CD4-positive, alpha-beta T cell treated with Interleukin-12 subunit alpha and Interleukin-12 subunit beta, for 1 hour (primary cell): ENCODE measurements at regions not wholly inside any gene's neighbourhood (a gene's known extent, or its start where the extent isn't known, plus 50 kb on each side); places are given as distances from the start of the nearest gene placed in this dataset.
"Not testable (repeated sequence)": the region's sequence is repeated elsewhere in the genome, so short reads cannot be mapped to it uniquely, and the experiment has no call there.

Experiments
- DNase-seq: peaks from one replicate; pipeline ENCODE4 v3.0.0-alpha.2; 2020

DNA sequence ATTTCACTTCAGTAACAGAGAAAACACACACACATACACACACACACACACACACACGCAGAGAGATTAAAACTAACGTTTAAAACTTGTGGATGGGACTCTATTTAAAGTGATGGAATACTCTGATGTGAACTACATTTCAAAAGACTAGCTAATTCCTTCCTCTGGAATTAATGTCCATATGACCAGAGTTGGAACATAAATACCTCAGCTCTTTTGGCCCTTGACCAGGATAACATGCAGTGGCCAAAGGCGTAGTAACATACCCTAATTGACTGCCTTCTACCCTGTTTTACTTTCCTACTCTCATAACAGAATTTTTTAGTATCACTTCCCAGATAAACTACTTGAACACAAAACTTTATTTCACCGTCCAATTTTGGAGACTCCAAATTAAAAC is 671.3 kb upstream of the CHAC2 start:
- no peak for DNase-seq

DNA sequence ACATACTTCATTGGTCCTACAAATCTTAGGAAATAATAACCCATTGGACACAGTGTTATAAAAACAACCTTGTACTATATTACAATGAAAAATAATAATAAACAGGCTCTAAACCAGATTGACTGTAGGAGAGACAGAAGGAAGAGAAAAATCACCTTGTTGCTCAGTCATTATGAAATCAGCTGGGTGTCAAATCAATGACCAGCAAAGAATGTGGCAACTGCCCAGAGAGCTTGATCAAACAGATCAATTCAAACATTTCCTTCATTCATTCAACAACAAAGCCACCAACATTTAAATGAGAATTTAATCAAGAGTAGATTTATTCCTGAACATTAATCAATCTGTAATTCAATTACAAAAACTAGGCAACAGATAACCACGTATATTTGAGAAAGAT is 671.9 kb upstream of the CHAC2 start:
- DNase-seq: no peak

DNA sequence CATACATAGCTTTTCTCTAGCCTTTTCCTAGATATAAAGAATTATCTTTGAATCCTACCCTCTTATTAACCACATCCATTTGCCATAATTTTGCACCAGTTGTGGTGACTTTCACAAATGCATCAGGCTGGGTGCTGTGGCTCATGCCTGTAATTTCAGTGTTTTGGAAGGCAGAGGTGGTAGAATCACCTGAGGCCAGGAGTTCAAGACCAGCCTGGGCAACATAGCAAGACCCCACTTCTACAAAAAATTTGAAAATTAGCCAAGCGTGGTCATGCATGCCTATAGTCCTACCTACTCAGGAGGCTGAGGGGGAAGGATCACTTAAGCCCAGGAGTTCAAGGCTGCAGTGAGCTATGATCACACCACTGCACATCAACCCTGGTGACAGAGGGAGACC is 672.4 kb upstream of the CHAC2 start:
- no peak for DNase-seq

DNA sequence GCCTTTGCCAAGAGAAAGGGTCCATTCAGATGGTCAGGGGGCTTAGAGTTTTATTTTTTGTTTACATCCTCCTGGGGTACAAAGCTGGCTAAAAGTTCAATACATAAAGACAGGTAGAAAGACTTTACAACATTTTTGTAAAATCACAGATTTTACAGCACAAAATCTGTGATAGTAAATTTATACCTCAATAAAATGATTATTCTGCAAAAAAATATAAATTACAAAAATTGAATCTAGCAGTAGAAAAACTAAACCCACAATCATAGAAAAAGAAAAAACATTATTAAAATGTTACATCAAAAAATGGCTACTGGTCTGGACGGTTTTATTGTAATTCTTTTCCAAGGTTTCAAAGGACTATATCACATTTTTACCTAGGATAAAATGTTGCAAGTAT is 674.2 kb upstream of the CHAC2 start:
- no peak for DNase-seq

DNA sequence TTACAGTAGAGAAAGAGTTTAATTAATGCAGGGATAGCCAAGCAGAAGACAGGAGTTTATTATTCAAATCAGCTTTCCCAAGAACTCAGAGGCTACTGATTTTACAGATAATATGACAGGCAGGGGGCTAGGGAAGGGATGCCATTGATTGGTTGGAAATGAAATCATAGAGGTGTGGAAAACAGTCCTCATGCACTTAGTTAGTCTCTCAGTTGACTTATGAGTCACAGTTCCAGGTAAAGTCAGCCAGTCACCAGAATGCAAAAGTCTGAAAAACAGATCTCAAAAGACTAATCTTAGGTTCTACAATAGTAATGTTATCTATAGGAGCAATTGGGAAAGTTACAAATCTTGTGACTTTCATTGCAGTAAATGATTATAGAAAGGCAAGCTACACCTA is 676.4 kb upstream of the CHAC2 start:
- no peak for DNase-seq

DNA sequence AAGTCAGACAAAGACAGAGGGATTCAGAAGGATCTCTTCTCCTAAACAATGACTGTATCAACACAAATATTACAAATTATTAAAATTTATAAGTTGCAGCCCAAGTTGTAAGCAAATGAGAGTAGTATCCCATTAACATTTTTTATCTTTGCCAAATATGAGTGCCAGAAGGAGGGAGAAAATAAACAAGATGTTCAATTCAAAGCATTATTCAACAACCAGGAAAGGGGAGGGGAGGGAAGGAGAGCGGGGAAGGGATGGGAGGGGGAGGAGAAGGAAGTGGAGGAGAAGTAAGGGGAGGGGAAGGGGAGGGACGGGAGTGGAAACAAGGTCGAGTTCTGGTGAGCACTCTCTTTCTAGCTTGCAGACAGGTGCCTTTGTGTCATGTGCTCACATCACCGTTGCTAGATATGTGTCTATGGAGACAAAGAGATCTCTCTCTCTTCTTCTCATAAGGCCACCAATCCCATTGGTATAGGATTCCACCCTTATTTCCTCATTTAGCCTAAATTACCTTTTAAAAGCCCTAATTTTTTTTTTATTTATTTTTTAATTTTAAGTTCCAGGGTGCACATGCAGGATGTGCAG is 679.6 kb upstream of the CHAC2 start:
- no peak for DNase-seq

DNA sequence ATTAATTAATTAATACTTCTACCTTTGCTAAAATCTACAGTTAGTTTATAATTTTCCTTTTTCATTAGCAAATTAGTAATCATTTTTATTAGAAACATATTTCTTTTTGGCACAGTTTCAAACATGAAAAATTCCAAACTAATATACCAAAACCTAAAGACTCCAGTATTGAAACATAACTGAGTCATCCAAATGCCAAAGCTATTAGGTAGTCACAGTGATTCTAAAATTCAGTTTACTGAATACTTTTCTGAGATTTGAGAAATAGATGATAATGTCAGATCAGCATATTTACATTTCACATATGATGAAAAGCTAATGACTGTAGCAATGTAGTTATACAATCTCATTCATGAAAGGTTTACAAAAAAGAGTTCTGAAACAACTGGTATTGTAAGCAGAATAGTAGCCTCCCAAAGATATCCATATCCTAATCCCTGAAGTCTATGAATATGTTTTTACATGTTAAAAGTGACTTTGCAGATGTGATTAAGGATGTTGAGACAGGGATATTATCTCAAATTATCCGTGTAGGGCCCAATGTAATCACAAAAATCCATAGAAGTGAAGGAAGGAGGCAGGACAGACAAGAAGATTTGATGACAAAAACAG is 680.2 kb upstream of the CHAC2 start:
- DNase-seq: no peak

DNA sequence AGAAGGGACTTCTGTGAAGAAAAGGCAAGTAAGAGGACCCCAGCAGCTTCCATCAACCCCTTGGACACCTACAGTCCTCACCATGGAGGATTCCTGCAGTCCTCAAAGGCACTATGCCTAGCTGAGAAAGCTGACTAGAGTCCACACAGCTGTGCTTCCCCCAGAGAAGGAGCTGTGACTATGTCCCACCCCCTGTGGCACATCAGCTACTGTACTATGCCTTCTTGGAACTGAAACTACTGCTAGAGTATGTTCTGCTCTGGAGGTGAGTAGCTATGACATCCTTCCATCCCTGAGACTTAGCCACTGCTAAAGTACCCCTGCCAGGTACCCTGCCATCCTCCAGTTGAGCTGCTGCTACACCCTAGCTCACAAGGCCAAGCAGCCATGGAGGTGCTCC is 690.2 kb upstream of the CHAC2 start:
- no peak for DNase-seq

DNA sequence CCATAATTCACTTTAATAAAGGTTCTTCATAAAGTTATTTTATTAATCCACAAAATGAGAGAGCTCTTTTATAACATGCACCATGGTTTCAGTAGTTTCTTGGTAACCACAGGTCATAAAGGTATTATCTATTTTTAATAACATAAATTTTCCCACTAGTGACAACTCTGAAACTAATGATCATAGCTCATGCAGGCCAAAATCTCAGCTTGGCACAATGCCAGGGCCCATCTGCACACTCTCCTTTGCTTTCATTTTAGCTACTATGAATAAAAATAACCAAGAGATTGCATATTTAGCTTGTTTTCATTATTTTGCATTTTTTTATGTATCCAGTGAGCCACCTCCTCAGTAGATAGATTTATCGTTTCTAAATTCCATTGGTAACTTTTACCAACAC is 691.8 kb upstream of the CHAC2 start:
- no peak for DNase-seq

DNA sequence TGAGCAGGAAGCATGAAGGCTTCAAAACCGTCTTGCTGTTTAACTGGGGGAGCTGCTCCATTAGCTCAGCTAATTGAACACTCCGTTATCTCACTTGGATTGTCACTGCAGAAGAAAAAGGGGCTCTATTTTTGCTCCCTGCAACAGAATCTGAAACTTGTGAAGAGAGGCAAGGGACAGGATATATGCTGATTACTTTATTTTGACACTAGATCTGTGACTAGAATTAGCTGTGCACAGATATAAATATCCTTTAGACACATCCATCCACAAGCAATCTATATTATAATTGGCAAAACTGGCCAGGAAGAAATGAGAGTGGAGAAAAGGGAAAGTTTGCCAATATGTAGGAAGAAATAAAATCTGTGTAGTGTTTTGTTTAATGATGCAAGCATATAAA is 700.1 kb upstream of the CHAC2 start:
- no peak for DNase-seq

DNA sequence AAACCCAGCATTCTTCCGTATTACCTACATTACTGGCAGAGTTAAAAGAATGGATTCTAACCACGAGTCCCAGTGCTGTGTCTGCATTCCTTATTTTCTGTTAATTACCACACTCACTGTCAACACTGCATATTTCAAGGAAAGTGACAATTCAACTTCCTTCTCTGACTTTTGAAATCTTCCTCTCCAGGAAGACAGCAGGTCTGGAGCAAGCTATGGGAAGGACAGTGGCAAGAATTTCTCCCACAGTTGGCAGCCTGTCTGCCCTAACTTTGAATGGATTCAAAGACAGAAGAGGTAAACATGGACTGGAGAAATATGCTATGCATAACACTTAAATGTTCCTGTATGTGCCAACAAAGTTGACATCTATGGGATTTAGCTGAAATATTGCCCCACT is 700.5 kb upstream of the CHAC2 start:
- DNase-seq: no peak

DNA sequence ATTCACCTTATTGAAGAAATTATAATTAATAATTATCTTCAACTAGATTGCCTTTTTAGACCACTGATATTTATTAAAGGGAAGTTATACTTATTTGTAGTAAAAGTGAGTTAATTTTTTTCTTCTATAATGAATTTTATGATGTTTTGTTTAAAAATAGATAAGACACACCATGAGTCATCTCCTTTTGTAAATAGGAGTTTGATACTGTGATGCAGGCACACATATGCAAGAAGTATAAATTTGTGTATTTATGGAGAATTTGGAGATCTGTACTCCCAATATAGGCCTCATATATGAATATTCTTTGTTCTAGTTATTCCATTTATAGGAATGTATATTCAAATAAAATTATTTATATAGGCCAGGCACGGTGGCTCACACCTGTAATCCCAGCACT is 703.5 kb upstream of the CHAC2 start:
- no peak for DNase-seq

DNA sequence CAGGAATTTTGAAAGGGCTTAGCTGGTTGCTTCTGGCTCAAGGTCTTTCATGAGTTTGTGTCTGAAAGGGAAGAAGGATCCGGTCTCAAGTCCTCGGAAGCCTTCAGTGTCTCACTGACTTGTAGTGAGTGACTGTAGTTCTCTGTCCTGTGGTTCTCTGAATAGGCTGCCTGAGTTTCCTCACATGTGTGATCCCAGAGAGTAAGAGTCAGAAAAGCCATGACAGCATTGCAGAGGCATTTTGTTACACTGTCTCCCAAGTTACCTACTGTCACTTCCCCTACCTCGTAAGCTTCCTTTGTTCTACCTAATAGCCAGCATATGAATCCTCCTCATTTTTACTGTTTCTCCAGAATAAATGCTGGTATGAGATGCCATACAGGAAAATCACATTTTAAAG is 709.1 kb upstream of the CHAC2 start:
- DNase-seq: no peak

DNA sequence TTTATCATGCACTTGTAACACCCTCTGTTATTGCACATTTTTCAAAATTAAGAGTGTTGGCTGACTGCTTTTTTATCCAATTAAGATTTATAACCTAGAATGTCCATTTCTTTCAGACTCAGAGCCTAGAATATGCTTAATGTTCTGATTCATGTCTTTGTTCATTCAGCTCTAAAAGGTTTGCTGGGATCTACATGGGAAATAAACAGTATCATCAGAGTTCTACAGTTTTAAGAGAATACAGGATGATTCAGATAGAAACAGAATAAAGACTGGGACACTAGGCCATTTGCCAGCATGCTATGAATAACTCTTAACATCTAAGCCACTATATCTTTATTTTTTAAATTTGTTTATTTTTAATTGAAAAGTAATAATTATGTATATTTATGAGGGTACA is 713.7 kb upstream of the CHAC2 start:
- no peak for DNase-seq

DNA sequence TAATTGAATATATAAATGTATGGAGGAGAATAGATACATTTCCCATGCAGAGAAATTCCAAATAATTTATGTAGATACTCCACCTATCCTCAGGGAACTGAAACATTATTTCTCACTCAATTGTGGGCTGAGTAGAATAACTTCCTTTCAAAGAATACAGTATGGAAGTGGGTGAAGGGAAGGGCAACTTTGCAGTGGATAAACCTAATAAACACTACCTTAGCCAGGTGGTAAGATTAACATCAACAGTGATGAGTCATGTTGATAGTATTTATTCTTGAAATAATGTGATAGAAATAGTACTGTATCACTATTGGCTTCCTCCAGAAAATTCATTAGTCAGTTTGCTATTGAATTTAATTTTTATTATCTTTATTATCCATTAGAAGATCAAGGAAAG is 716.4 kb upstream of the CHAC2 start:
- DNase-seq: no peak

DNA sequence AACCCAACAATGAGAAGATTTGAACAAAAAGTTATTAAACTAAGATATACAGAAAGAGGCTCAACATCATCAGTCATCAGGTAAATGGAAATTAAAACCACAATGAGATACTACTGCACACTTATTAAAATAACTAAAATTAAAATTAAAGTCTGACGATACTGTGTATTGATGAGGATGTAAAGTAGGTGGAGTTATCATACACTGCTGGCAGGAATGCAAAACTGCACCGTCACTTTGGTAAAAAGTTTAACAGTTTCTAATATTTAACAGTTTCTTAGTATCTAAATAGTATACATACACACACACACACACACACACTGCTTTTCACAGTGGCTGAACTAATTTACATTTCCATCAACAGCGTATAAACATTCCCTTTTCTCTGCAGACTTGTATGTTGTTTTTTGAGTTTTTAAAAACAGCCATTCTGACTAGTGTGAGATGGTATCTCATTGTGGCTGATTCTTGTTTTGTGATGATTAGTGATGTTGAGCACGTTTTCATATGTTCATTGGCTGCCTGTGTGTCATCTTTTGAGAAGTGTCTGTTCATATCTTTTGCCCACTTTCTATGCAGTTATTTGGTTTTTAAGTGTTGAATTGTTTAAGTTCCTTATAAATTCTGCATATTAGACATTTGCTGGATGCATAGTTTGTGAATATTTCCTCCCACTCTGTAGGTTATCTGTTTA is 726.9 kb upstream of the CHAC2 start:
- no peak for DNase-seq

DNA sequence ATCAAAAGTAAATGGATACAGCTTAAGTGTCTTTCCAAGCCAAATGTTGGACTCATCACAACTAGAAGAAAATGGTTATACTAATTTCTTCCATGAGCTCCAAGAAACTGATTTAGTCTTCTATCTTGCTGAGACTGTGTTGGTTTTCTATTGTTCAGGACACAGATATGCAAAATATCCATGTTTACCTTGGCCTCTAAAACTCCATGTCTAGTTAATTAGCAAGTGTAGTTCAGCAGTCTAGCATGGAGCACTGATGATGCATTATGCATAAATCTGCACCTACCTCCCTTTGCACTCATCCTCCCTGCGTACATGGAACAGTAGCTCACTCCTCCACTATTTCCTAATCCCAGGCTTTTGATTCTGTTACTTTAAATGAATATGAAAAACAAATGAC is 731.4 kb upstream of the CHAC2 start:
- no peak for DNase-seq

DNA sequence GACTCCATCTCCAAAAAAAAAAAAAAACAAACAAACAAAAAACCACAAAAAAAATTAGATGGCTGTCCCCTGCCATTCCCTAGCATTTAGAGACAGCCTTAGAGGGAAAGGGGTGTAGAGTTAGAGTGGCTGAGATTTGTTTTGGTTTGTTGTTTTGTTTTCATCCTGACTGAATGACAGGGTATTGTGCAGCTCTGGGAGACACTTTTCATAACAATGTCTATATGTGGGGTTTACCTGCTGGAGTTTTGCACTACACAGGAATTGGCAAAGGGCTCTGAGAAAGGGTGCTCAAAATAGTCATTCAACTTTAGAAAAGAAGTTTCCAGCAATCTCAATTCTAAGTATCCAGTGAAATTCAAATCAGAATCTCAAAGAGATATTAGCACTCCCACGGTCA is 732.5 kb upstream of the CHAC2 start:
- no peak for DNase-seq

DNA sequence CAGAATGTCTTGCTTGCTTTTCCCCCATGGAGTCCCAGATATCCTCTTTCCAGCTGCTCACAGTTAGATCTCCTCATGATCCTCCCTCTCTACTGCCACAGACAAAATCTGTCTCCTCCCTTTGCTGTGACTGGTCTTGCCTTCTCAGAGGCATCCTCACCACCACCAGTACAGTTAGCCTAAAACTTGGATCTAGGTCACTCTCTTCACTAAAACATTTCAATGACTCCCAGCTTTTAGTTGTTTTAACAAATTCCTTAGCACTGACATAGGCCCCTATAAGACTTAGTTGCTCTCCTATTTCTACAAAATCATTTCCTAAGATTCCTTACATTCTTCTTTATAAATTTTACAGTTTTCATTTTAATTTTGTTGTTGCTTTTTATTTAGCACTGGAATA is 734.2 kb upstream of the CHAC2 start:
- no peak for DNase-seq

DNA sequence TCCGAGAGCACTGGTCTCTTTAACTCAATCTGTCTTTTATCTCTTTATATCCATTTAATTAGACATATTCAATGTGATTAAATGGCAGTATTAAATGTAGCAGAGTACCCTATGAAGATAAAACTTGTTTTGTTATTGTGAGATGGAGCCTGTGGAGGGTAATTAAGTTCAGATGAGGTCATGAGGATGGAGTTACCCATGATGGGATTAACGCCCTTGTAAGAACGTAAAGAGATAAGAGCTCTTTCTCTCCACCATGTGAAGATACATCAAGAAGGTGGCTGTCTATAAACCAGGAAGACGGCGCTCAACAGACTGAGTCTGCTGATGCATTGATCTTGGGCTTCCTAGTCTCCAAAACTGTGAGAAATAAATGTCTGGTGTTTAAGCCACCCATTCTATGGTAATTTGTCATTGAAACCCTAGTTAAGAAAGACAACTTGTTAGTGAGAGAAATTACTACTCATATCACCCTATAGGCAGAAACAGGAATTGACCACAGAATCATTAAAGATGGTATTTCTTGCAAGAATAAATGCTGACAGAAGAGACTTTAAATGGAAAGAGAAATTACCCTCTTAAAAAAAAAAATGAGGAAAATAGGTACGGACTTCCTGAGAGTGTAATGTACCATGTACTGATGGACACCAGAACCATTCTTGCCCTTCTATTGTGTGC is 738.7 kb upstream of the CHAC2 start:
- no peak for DNase-seq

DNA sequence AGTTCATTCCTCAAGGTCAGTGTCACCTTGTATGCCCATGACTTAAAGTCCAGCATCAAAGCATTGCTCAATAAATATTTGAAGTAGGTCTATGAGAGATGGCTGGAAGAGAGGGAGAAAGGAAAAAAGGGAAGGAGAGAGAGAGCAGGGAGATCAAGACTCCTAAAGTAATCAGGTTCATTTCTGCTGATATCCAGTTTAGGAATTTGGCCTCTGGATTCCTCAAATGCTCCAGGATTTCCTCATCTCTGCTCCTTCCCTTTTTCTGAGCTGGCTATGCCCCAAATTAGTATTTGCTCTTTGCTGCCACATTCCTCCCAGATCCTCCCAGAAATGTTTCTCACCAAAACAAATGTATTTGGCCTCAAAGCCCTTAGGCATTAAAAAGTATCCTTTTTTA is 739.4 kb upstream of the CHAC2 start:
- no peak for DNase-seq

DNA sequence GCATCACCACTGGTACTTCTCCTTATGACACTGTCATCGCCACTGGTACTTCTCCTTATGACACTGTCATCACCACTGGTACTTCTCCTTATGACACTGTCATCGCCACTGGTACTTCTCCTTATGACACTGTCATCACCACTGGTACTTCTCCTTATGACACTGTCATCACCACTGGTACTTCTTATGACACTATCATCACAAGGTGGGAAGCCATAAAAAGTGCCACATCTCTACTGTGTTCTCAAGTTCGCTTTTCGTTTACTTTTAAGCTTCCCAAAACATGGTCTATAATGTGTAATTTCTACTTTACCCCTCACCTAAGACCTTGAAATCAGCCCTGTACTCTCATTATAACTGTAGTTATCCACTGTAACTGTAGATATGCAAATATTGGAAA is 745.4 kb upstream of the CHAC2 start:
- not testable (repeated sequence) for DNase-seq

DNA sequence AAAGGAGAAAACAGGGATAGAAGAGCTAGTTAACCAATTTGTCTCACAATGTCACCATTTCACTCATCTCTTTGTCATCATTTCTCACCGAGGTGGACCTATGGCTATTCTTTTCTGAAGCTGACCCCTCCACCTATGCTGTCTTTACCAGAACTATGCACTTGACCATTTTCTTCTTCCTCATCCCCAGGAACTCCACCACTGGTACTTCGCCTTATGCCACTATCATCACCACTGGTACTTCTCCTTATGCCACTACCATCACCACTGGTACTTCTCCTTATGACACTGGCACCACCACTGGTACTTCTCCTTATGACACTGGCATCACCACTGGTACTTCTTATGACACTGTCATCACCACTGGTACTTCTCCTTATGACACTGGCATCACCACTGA is 745.8 kb upstream of the CHAC2 start:
- DNase-seq: no peak

DNA sequence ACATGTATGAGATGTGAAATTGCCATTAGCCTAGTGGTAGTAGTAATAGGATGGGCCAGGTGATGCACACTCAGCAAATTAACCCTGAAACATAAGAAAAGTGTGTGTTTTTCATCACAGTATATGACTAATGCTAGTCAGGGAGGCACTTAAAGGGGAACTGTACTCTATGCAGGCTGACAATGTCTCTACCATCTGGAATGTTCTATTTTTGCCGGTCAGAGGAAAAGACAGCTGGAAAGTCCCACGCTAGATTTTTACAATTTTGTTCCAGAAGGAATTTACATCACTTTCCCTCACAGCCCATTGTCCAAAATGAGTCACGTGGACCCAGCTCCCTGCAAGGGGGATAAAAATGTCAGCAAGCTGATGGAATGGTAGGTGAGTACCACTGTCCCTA is 746.3 kb upstream of the CHAC2 start:
- DNase-seq: no peak
